ENCODE measurements at regions not wholly inside any gene's neighbourhood (a gene's known extent, or its start where the extent isn't known, plus 50 kb on each side); places are given as distances from the start of the nearest gene placed in this dataset.

DNA sequence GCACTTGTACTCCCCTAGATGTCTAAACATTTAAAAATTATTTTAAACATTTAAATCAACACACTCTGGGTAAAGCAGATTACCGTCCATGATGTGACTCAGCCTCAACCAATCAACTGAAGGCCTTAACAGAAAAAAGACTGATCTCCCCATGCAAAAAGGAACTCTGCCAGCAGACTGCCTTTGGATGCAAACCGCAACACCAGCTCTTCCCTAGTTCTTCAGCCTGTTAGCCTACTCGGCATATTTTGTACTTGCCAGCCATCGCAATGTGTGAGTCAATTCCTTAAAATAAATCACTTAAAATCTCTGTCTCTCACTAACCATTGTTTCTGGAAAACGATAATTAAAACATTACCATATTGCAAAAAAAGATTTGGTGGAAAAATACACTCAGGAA, 375.9 kb downstream of the RSL24D1 start:
- TF ChIP-seq, protein P1, sequence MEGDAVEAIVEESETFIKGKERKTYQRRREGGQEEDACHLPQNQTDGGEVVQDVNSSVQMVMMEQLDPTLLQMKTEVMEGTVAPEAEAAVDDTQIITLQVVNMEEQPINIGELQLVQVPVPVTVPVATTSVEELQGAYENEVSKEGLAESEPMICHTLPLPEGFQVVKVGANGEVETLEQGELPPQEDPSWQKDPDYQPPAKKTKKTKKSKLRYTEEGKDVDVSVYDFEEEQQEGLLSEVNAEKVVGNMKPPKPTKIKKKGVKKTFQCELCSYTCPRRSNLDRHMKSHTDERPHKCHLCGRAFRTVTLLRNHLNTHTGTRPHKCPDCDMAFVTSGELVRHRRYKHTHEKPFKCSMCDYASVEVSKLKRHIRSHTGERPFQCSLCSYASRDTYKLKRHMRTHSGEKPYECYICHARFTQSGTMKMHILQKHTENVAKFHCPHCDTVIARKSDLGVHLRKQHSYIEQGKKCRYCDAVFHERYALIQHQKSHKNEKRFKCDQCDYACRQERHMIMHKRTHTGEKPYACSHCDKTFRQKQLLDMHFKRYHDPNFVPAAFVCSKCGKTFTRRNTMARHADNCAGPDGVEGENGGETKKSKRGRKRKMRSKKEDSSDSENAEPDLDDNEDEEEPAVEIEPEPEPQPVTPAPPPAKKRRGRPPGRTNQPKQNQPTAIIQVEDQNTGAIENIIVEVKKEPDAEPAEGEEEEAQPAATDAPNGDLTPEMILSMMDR (IDR thresholded peaks at IDR 0.05), result no peak
- no peak for TF ChIP-seq EP300 (IDR thresholded peaks at IDR 0.05; ENCODE audit: low read depth)
